ENCODE measurements at regions not wholly inside any gene's neighbourhood (a gene's known extent, or its start where the extent isn't known, plus 50 kb on each side); places are given as distances from the start of the nearest gene placed in this dataset.

DNA sequence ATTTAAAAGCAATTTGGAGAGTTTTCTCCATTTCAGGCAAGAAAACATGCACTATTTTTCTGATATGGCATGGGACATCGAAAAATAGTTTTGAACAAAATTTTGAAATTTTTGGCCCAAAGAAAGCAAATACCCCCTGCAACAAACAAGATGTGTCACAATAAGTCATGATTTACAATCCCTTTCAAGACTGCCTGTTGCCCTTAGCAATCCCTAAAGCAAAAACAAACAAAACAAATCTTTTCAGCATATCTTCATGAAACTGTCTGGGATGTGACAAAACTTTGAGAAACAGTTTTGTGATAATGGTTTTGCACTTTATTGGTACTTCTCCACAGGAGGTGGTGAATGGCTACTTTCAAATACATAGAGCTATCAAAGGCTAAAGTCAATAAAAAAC is 1888.7 kb upstream of the PIK3C3 start:
- DNase-seq: no peak

DNA sequence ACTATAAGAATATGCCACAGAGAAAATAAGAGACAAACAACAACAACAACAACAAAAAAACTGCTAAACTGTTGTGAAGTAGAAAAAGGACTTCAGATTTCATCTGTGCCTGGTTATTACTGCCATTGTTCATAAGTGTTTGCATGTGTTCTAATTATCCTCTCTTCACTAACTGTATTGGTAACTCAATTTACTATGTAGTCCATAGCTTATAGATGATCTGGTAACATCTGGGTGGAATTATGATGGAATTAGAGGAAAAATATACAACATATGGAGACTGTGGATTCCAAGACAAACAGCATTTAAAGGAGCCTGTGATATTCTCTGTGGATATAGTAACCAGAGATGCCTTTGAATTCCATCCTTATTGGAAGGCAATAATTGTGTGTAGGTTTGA is 1891.5 kb upstream of the PIK3C3 start:
- no peak for DNase-seq

GRCh38 chr18:40061086-40061485 is 1893.9 kb upstream of the PIK3C3 start:
- no peak for DNase-seq

DNA sequence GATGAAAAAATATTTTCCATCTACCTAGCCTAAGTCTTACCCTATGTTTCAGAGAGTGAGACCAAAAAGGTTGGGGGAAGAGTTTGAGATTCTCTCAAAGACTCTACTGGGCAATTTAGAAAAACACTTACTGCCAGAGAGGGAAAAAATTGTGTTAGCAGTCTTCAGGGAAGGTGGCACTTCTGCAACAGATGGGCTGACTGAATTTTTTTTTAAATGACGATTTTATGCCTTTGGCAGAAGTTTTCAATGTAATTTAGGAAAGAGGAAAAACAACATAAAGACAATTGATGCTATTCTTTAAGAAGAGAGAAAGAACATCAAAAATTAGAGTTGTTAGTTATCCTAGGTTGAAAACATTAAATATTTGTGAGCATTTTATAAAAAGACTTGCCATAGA is 1894.5 kb upstream of the PIK3C3 start:
- DNase-seq: no peak

GRCh38 chr18:40058811-40059570 is 1896.0 kb upstream of the PIK3C3 start:
- DNase-seq: no peak

- no peak for DNase-seq
Measured at GRCh38 chr18:40056079-40056692, 1898.8 kb upstream of the PIK3C3 start.

- DNase-seq: no peak
Measured at GRCh38 chr18:40055262-40055661, 1899.8 kb upstream of the PIK3C3 start.

- DNase-seq: no peak
Measured at GRCh38 chr18:40049716-40050115, 1905.3 kb upstream of the PIK3C3 start.

DNA sequence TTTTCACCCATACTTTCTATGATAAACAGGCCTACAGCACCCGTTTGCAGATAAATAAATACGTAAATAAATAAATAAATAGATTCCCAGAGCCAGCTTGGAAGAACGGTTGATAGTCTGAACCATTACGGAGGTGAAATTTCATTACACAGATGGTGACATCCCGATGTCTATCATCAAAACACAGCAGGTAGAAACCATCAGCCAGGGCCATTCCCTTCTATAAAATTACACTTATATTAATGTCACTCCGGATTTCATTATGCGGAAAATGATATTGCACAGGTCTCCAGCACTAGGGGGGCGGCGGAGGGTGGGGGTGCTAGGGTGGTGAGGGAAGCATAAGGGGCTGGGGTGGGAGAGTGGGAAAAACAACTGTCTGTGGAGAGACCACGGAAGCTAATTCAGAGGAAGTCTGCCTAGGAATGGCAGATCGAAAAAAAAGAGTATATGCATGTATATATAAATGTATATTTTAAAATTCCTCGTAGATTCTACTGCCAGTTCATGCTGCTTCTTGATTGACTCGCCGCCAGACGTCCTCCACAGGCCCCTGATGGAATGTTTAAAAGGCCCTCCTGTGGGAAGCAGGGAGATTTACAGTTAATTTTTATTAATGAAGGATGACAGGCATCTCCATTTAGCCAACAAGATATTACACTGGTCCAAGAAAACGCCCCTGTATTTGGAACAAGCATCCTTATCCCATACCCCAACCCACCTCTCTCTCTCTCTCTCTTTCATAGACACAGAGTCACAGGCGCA is 1906.0 kb upstream of the PIK3C3 start:
- DNase-seq: no peak

- no peak for DNase-seq
Measured at GRCh38 chr18:40048253-40048652, 1906.8 kb upstream of the PIK3C3 start.

DNA sequence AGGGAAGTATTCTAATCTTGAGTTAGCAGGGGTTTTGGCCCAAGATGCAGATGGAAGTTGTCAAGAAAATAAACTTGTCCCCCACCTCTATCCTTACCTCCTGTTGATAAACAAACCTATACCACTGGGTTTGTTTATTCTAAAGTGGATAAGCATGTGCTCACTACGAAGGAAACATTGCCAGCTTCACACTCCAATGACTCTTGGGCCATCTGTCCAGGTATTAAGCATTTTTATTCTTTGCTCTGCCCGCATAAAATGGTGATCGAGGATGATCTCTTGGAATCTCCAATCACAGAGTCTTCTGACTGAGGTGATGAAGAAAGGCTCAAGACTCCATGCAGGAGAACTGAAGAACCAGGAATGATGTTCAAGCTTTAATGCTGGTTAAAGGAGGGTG is 1908.4 kb upstream of the PIK3C3 start:
- no peak for DNase-seq

DNA sequence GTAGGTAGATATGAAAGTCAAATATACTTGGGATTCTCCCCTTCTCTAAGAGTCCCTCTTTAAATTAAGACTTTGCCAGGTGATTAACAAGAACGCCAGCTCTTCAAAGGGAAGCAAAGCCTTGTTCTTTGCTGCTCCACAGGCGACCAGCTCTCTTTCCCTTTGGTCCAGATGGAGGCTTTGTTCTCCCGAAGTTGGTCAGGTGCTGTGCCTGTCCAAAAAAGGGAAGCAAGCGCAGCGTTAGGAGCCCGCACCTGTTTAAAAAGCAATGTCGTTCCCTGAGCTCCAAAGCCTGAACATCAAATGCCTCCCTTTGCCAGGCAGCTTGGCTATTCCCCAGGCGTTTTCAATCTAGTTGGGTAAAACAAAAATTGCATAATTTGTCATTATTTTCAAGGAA is 1913.1 kb upstream of the PIK3C3 start:
- DNase-seq: no peak

DNA sequence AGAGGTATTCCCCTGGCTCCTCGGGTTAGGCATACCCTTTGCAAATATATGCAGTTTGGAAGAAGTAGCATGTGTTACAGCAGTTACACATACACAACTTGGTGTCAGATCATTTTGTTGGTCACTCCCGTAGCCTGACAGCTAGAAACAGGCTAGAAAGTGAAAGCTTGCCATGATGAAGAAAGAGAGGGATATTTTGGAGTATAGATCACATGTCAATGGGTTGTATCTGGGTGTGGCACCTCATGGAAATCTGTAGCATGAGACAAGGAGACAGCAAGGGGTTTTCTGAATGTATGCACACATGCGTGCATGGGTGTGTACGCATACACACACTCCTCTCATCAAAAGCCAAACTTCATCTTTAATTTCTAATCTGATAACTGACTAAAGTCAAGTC is 1914.5 kb upstream of the PIK3C3 start:
- DNase-seq: no peak

DNA sequence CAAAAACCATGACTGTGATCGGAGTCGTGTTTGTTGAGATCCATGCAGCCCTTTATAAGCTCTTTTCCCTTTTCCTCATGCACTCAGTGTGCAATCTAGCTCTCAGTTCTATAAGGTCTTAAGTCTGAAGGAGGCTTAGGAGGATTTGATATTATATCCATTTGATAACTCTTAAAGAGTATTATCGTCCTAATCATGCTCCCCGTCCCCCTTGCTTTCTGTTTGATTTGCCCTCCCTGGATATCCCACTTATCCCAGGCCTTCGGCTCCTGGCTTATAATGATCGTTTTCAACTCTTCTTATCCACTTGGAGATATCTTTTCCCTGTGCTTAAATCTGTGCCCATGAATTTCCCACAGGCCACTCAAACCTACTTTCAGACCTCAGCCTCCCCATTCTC is 1917.7 kb upstream of the PIK3C3 start:
- DNase-seq: no peak

GRCh38 chr18:40036861-40037260 is 1918.2 kb upstream of the PIK3C3 start:
- DNase-seq: no peak

GRCh38 chr18:40035966-40036365 is 1919.1 kb upstream of the PIK3C3 start:
- no peak for DNase-seq

DNA sequence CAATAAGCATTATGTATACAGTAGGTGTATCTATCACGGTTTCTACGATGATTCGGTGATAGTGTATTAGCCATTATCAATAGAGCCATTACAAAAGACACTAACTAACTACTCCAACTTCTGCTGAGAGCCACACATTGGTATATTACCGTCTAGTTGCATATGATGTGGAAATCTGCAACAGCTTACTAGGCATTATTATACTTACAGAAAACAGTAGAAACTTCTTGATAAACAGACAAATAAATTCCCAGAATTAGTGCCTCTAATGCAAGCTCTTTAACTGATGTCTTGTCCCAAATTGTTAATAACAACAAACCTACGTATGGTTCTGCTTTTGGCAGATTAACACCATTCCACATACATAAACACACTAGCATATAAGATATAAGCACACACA is 1923.0 kb upstream of the PIK3C3 start:
- no peak for DNase-seq

DNA sequence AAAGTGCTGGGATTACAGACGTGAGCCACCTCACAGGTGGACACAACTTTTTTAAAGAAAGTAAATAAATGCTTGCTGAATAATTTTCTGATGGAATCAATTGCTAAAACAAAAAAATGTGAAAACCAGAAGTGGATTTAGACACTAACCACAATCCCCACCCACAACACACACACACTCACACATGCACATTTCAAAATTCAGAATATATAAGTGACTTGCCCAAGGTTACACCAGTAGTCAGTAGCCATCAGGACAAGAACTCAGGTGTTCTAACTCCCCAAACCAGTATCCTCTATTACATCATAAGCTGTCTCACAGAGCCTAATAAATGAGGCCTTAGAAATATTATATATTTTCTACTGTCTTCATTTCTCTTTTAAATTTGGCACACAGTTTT is 1923.6 kb upstream of the PIK3C3 start:
- no peak for DNase-seq

DNA sequence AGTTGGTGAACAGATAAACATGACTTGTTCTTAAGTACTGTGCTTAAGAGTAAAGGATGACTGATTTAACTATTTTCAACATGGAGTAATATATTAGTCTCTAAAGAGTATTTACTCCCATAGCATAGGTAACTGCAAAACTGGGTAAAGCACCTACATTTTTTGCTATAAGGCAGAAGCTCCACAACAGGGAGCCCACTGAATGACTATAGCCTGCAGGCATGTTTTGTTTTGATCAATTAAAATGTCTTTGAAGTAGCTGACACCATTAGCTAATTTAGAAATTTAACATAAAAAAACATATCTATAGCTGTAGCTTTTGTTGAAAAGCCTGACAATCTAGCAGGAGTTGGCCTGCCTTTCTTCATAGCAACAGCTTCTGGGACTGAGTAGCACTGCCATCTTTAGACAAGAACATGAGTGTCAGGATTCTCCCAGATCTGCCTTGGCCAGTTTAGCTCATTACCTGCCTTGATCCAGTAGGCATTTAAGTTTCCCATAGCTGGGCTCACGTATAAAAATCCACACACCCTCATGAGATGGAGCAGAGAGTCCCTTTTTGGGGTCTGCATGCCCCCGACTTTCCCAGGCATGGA is 1935.1 kb upstream of the PIK3C3 start:
- DNase-seq: no peak

DNA sequence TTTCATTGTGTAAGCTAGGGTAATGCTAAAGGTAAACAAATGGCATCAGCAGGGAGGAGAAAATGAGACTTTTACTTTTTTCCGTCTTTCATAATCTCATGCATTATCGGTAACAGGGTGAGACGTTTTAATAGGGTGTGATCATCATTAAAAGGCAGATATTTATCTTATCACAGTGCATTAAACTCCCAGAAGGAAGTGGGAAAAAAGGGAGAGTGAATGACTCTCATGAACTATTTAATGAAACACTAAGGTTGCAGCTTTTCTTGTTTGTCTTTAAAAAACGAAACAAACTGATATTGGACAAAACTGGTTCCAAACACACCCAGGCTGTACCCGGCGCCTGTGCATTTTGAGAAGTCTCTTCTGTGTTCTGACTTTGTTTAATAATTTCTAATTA is 1936.8 kb upstream of the PIK3C3 start:
- DNase-seq: no peak

DNA sequence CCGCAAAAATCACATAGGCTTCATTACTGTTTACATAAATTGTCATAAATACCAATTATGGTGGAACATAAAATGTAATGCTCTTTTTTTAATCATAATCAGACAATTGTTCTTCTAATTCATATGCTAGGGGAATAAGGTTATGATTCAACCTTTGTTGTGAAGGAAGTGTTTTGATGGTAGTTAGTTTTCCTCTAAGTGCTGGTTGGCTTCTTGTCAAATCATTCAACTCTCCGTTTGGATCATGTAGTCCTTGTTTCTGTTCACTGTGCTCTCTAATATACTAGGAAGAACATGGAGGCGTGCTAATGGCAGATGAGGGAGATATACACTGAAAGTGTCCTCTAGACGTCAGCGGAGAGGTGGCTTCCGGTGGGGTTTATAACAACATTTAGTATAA is 1938.0 kb upstream of the PIK3C3 start:
- no peak for DNase-seq

DNA sequence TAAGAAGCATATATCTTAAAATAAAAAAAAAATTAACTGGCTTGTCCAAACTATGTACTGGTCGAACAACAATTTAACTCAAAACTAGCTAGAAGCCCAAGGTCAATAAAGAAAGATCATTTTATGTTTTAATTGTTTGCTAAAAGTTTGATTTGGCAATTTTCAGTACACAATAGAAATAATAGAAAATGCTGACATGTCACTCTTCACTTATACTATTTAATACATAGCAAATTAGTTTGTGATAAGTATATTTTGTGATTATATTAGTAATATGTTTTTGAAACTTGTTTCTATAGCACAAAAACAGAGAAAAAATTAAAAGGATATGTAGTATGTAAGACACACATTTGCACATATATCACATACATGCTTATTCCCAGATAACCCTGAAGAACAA is 1938.6 kb upstream of the PIK3C3 start:
- no peak for DNase-seq

- DNase-seq: no peak
Measured at GRCh38 chr18:40013001-40013609, 1941.9 kb upstream of the PIK3C3 start.

Measured in NCI-H1048 (cell line).